ENCODE measurements at regions not wholly inside any gene's neighbourhood (a gene's known extent, or its start where the extent isn't known, plus 50 kb on each side); places are given as distances from the start of the nearest gene placed in this dataset.

DNA sequence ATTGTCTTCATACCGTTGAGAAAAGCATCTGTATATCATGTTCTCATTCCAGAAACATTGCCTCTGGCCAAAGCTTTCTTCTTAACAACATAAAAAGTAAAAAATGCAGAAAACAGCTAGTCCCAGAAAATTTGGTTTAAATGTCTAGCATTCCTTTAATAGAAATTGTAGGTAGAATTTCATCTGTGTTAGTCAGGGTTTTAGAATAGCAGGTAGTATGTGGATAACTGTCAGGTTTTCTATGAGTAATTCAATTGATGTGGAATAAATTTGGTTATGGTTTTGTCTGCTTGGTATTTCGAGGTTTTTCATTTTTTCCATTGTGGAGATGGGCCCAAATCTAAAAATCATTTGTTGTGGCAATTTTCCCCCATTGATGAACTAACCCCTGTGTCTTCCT lies 616.7 kb downstream of the KCNJ2 start:
- DNase-seq: no peak
- intact Hi-C loops (cut with micrococcal nuclease; ENCODE audit: unreplicated experiment): no loop called here
- no peak overlapping the region for H3K4me3 Mint-ChIP-seq (ENCODE audit: low read depth, unreplicated experiment)
- TF ChIP-seq CTCF (IDR thresholded peaks at IDR 0.05; ENCODE audit: unreplicated experiment): no peak
- H3K27me3 Mint-ChIP-seq (ENCODE audit: unreplicated experiment): no peaks in the 10 kb centered on the region
- no peaks in the 10 kb centered on the region for H3K4me1 Mint-ChIP-seq (ENCODE audit: low read depth, unreplicated experiment)
- no peak overlapping the region for H3K27ac Mint-ChIP-seq (ENCODE audit: unreplicated experiment)
- CTCF ChIA-PET: no interaction called here
- H3K36me3 Mint-ChIP-seq (ENCODE audit: insufficient read depth, unreplicated experiment): no peaks in the 10 kb centered on the region
- peaks cover 5% of the 10 kb centered on the region for H3K9me3 Mint-ChIP-seq (ENCODE audit: low read depth, unreplicated experiment)
- no TSS peak for BruUV-seq (replicated peaks)

DNA sequence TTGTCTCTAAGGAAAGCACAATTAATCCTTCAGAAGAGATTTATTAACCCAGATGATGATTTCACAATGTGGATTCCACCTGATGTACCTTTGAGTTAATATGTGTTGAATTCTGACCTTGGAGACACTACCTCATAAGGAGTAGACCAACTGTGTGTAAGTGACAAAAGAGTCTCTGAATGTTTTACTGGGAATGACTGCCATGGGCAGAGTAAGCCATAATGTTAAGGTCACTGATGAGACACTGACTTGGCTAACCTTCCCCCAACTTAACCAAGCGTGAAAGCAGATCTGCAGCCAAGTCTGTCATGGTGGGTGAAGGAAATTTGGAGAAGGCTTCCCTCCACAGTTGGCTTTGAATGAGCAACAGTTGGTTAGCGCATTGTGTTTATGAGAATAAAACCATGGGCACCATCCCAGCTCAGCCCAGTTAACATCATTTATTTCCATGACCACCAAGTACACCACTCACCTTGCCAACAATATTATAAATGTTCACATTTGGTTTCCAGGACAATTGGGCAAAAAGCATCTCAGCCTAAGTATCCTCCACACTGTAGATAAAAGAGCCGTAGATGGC lies 618.5 kb downstream of the KCNJ2 start:
- CTCF ChIA-PET: no interaction called here
- no peaks in the 10 kb centered on the region for H3K27me3 Mint-ChIP-seq (ENCODE audit: unreplicated experiment)

DNA sequence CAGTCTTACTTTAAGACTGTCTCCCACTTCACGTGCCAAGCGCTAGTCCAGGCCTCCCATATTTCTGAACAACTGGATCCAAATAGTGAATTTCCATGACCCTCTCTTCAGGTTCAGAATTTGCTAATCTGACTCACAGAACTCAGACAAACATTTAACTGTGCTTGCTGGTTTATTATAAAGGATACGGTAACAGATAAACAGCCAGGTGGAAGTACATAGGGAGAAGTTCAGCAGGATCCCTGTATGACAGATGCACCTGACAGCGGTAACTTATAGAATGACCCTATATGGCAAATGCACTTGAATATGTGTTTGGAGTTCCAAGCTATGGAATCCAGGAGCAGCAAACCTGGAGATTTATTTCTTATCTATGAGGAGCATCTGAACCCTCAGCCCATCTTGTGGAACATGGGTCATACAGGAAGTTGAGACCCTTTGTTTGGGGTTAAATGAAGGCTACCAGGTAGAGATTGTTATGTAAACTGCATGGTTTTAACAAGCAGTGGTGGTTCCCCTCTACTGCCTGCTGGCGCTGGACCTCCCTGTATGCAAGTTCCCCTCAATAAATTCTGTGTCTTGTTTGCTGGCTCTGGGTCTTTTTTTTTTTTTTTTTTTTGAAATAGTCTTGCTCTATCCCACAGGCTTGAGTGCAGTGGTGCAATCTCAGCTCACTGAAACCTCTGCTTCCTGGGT lies 622.6 kb downstream of the KCNJ2 start:
- no TSS peak for BruUV-seq (replicated peaks)
- no peaks in the 10 kb centered on the region for H3K27me3 Mint-ChIP-seq (ENCODE audit: unreplicated experiment)
- no peak overlapping the region for H3K27ac Mint-ChIP-seq (ENCODE audit: unreplicated experiment)
- H3K9me3 Mint-ChIP-seq (ENCODE audit: low read depth, unreplicated experiment): peaks cover 5% of the 10 kb centered on the region
- intact Hi-C loops (cut with micrococcal nuclease; ENCODE audit: unreplicated experiment): no loop called here
- no peaks in the 10 kb centered on the region for H3K4me1 Mint-ChIP-seq (ENCODE audit: low read depth, unreplicated experiment)
- no peaks in the 10 kb centered on the region for H3K36me3 Mint-ChIP-seq (ENCODE audit: insufficient read depth, unreplicated experiment)
- CTCF ChIA-PET: no interaction called here
- no peak for DNase-seq
- no peak for TF ChIP-seq CTCF (IDR thresholded peaks at IDR 0.05; ENCODE audit: unreplicated experiment)
- no peak overlapping the region for H3K4me3 Mint-ChIP-seq (ENCODE audit: low read depth, unreplicated experiment)

More for the DNA sequence above, 618.5 kb downstream of the KCNJ2 start:
- Mint-ChIP-seq H3K4me1 (ENCODE audit: low read depth, unreplicated experiment) (no peaks in the 10 kb centered on the region), H3K4me3 (ENCODE audit: low read depth, unreplicated experiment) (no peak overlapping the region), H3K9me3 (ENCODE audit: low read depth, unreplicated experiment) (peaks cover 5% of the 10 kb centered on the region), H3K27ac (ENCODE audit: unreplicated experiment) (no peak overlapping the region), H3K36me3 (ENCODE audit: insufficient read depth, unreplicated experiment) (no peaks in the 10 kb centered on the region)
- intact Hi-C loops (cut with micrococcal nuclease; ENCODE audit: unreplicated experiment): no loop called here
- TF ChIP-seq CTCF (IDR thresholded peaks at IDR 0.05; ENCODE audit: unreplicated experiment): no peak
- no TSS peak for BruUV-seq (replicated peaks)
- no peak for DNase-seq

DNA sequence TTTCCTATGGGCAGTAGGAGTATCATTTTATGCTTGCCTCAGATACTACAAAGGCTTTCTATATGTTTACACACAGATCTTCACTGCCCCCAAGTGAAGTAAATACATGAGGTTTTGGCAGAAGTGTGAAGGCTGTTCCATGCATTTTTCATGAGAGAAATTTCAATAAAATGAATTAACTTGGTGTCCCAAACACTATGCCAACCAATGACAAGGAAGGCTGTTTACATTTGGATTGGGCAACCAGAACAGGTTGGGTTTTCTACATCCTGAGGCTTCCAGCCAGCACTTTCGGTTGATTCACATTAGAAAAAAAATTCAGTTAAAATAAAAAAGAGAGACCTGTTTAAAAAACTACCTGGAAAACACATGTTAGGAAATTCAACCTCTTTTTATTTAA lies 625.4 kb downstream of the KCNJ2 start:
- CTCF ChIA-PET: no interaction called here

More for the DNA sequence above, 625.4 kb downstream of the KCNJ2 start:
- Mint-ChIP-seq H3K27me3 (ENCODE audit: unreplicated experiment) (no peaks in the 10 kb centered on the region), H3K36me3 (ENCODE audit: insufficient read depth, unreplicated experiment) (no peaks in the 10 kb centered on the region), H3K9me3 (ENCODE audit: low read depth, unreplicated experiment) (peaks cover 3% of the 10 kb centered on the region), H3K4me3 (ENCODE audit: low read depth, unreplicated experiment) (no peak overlapping the region), H3K4me1 (ENCODE audit: low read depth, unreplicated experiment) (no peaks in the 10 kb centered on the region), H3K27ac (ENCODE audit: unreplicated experiment) (no peak overlapping the region)
- DNase-seq: no peak
- TF ChIP-seq CTCF (IDR thresholded peaks at IDR 0.05; ENCODE audit: unreplicated experiment): no peak
- intact Hi-C loops (cut with micrococcal nuclease; ENCODE audit: unreplicated experiment): no loop called here
- no TSS peak for BruUV-seq (replicated peaks)
